ENCODE measurements at regions not wholly inside any gene's neighbourhood (a gene's known extent, or its start where the extent isn't known, plus 50 kb on each side); places are given as distances from the start of the nearest gene placed in this dataset.
"Not testable (repeated sequence)": the region's sequence is repeated elsewhere in the genome, so short reads cannot be mapped to it uniquely, and the experiment has no call there.

GRCh38 chr6:73978330-73978729 lies 282.3 kb downstream of the CD109 start:
- Mint-ChIP-seq H3K9me3 (ENCODE audit: low read depth) (peaks cover 2% of the 10 kb centered on the region), H3K27me3 (no peaks in the 10 kb centered on the region), H3K4me3 (no peak overlapping the region), H3K36me3 (no peaks in the 10 kb centered on the region), H3K27ac (no peak overlapping the region), H3K4me1 (no peaks in the 10 kb centered on the region)
- no peak for DNase-seq
- CTCF ChIA-PET = no interaction called here
- no peak for ATAC-seq

GRCh38 chr6:73972518-73972917 lies 276.5 kb downstream of the CD109 start:
- CTCF ChIA-PET; ATAC-seq; H3K4me3 Mint-ChIP-seq; H3K27me3 Mint-ChIP-seq; H3K36me3 Mint-ChIP-seq; H3K9me3 Mint-ChIP-seq (ENCODE audit: low read depth); H3K27ac Mint-ChIP-seq; DNase-seq; H3K4me1 Mint-ChIP-seq: not testable (repeated sequence)

- no peak for ATAC-seq
- H3K36me3 Mint-ChIP-seq = no peaks in the 10 kb centered on the region
Observed at GRCh38 chr6:73969971-73970970, 274.3 kb downstream of the CD109 start.

GRCh38 chr6:73968221-73968757 lies 272.3 kb downstream of the CD109 start:
- Mint-ChIP-seq H3K9me3 (ENCODE audit: low read depth) (no peaks in the 10 kb centered on the region), H3K4me1 (no peaks in the 10 kb centered on the region), H3K4me3 (no peak overlapping the region), H3K27me3 (no peaks in the 10 kb centered on the region), H3K36me3 (no peaks in the 10 kb centered on the region), H3K27ac (no peak overlapping the region)
- ATAC-seq = no peak
- no peak for DNase-seq
- CTCF ChIA-PET = no interaction called here

More at GRCh38 chr6:73969971-73970970, 274.3 kb downstream of the CD109 start:
- H3K4me3 Mint-ChIP-seq = no peak overlapping the region
- no peaks in the 10 kb centered on the region for H3K4me1 Mint-ChIP-seq
- no peak overlapping the region for H3K27ac Mint-ChIP-seq
- H3K9me3 Mint-ChIP-seq (ENCODE audit: low read depth) = no peaks in the 10 kb centered on the region
- H3K27me3 Mint-ChIP-seq = no peaks in the 10 kb centered on the region
- no peak for DNase-seq
- CTCF ChIA-PET = interaction anchor here (0.7 to 1.6 kb wide), 4 partner anchors 227 to 1239 kb away, joined by 3 to 4 read pairs (median 3); no protein-coding TSS in a partner anchor

- CTCF ChIA-PET = no interaction called here
- DNase-seq (no peak), ATAC-seq (no peak)
- Mint-ChIP-seq H3K9me3 (ENCODE audit: low read depth) (no peaks in the 10 kb centered on the region), H3K27me3 (no peaks in the 10 kb centered on the region), H3K4me1 (no peaks in the 10 kb centered on the region), H3K27ac (no peak overlapping the region), H3K4me3 (no peak overlapping the region), H3K36me3 (no peaks in the 10 kb centered on the region)
Observed at GRCh38 chr6:73965539-73966029, 269.6 kb downstream of the CD109 start.

GRCh38 chr6:73964241-73964854 lies 268.3 kb downstream of the CD109 start:
- H3K4me3 Mint-ChIP-seq = no peak overlapping the region
- no peak for DNase-seq
- no peaks in the 10 kb centered on the region for H3K4me1 Mint-ChIP-seq
- H3K27ac Mint-ChIP-seq = no peak overlapping the region
- no peaks in the 10 kb centered on the region for H3K9me3 Mint-ChIP-seq (ENCODE audit: low read depth)
- CTCF ChIA-PET = no interaction called here
- no peak for ATAC-seq
- no peaks in the 10 kb centered on the region for H3K36me3 Mint-ChIP-seq
- no peaks in the 10 kb centered on the region for H3K27me3 Mint-ChIP-seq

GRCh38 chr6:73962884-73963283 lies 266.9 kb downstream of the CD109 start:
- H3K36me3 Mint-ChIP-seq = no peaks in the 10 kb centered on the region
- no peaks in the 10 kb centered on the region for H3K4me1 Mint-ChIP-seq
- H3K4me3 Mint-ChIP-seq = no peak overlapping the region
- no peak overlapping the region for H3K27ac Mint-ChIP-seq
- H3K9me3 Mint-ChIP-seq (ENCODE audit: low read depth) = no peaks in the 10 kb centered on the region
- ATAC-seq = no peak
- no peaks in the 10 kb centered on the region for H3K27me3 Mint-ChIP-seq
- no peak for DNase-seq
- CTCF ChIA-PET = no interaction called here

- H3K36me3 Mint-ChIP-seq = no peaks in the 10 kb centered on the region
Observed at GRCh38 chr6:73956305-73956704, 260.3 kb downstream of the CD109 start.

GRCh38 chr6:73955800-73956199 lies 259.8 kb downstream of the CD109 start:
- CTCF ChIA-PET = no interaction called here
- no peaks in the 10 kb centered on the region for H3K27me3 Mint-ChIP-seq
- no peaks in the 10 kb centered on the region for H3K36me3 Mint-ChIP-seq
- no peaks in the 10 kb centered on the region for H3K4me1 Mint-ChIP-seq
- H3K9me3 Mint-ChIP-seq (ENCODE audit: low read depth) = no peaks in the 10 kb centered on the region
- H3K4me3 Mint-ChIP-seq = no peak overlapping the region
- no peak for ATAC-seq
- DNase-seq = no peak
- H3K27ac Mint-ChIP-seq = no peak overlapping the region

More at GRCh38 chr6:73956305-73956704, 260.3 kb downstream of the CD109 start:
- CTCF ChIA-PET = no interaction called here
- no peaks in the 10 kb centered on the region for H3K9me3 Mint-ChIP-seq (ENCODE audit: low read depth)
- no peak overlapping the region for H3K4me3 Mint-ChIP-seq
- H3K27ac Mint-ChIP-seq = no peak overlapping the region
- H3K4me1 Mint-ChIP-seq = no peaks in the 10 kb centered on the region
- ATAC-seq (no peak), DNase-seq (no peak)
- no peaks in the 10 kb centered on the region for H3K27me3 Mint-ChIP-seq

GRCh38 chr6:73954881-73955280 lies 258.9 kb downstream of the CD109 start:
- Mint-ChIP-seq H3K27me3 (no peaks in the 10 kb centered on the region), H3K4me1 (no peaks in the 10 kb centered on the region), H3K27ac (no peak overlapping the region), H3K4me3 (no peak overlapping the region), H3K36me3 (no peaks in the 10 kb centered on the region), H3K9me3 (ENCODE audit: low read depth) (no peaks in the 10 kb centered on the region)
- CTCF ChIA-PET = no interaction called here
- no peak for ATAC-seq
- DNase-seq = no peak

- Mint-ChIP-seq H3K27ac (no peak overlapping the region), H3K4me3 (no peak overlapping the region), H3K27me3 (no peaks in the 10 kb centered on the region), H3K9me3 (ENCODE audit: low read depth) (no peaks in the 10 kb centered on the region), H3K36me3 (no peaks in the 10 kb centered on the region), H3K4me1 (peaks cover 5% of the 10 kb centered on the region)
- DNase-seq (no peak), ATAC-seq (no peak)
- CTCF ChIA-PET = no interaction called here
Observed at GRCh38 chr6:73951183-73951582, 255.2 kb downstream of the CD109 start.

- Mint-ChIP-seq H3K4me1 (peaks cover 5% of the 10 kb centered on the region), H3K27me3 (no peaks in the 10 kb centered on the region), H3K4me3 (no peak overlapping the region), H3K36me3 (no peaks in the 10 kb centered on the region), H3K9me3 (ENCODE audit: low read depth) (no peaks in the 10 kb centered on the region), H3K27ac (no peak overlapping the region)
- DNase-seq = no peak
- no peak for ATAC-seq
- CTCF ChIA-PET = no interaction called here
Observed at GRCh38 chr6:73943930-73944652, 248.1 kb downstream of the CD109 start.

GRCh38 chr6:73943411-73943810 lies 247.4 kb downstream of the CD109 start:
- CTCF ChIA-PET = no interaction called here
- peaks cover 5% of the 10 kb centered on the region for H3K4me1 Mint-ChIP-seq
- no peaks in the 10 kb centered on the region for H3K9me3 Mint-ChIP-seq (ENCODE audit: low read depth)
- no peak overlapping the region for H3K27ac Mint-ChIP-seq
- no peaks in the 10 kb centered on the region for H3K27me3 Mint-ChIP-seq
- ATAC-seq = no peak
- DNase-seq = no peak
- H3K4me3 Mint-ChIP-seq = no peak overlapping the region
- no peaks in the 10 kb centered on the region for H3K36me3 Mint-ChIP-seq

All from activated CD8-positive, alpha-beta memory T cell treated with anti-CD3 and anti-CD28 coated beads, Interleukin-2, amount 10 ng/mL, durations not matched to agents 7 days and 5 days (primary cell).